ENCODE measurements at regions not wholly inside any gene's neighbourhood (a gene's known extent, or its start where the extent isn't known, plus 50 kb on each side); places are given as distances from the start of the nearest gene placed in this dataset.

DNA sequence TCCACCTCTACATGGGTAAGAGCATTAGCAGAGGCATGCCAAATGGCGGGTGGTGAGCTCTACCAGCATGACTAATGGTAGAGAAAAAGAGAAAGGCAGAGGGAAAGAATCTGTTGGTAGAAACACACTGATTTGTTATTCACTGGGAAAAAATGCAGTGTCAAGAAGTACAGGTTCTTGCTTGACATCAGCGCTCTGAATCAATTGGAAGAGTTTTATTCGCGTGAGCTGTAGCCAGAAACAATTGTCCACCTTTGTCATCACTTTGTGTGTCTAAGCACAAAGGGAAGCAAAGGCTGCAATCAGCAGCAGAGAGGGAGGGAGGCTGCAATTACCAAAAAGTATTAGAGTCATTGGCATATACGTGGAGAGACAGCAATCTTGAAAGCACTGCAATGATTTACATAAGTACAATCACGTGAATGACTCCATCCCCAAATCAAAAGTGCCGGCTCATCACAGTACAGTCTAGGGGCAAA is 67.7 kb upstream of the HS3ST1 start:
- Histone ChIP-seq H3K4me1 (peaks cover 0 to 18% (median 0%) of the 10 kb centered on the region in 9 donors), H3K27me3 (no peaks in the 10 kb centered on the region), H3K4me3 (no peak overlapping the region), H3K27ac (peak overlapping the region in 1 of 10 donors; percentile 18), H3K36me3 (no peaks in the 10 kb centered on the region), H3K9me3 (peaks cover 0 to 35% (median 10%) of the 10 kb centered on the region in 11 donors)
- ATAC-seq (no peak), DNase-seq (no peak)
- TF ChIP-seq, protein P1, sequence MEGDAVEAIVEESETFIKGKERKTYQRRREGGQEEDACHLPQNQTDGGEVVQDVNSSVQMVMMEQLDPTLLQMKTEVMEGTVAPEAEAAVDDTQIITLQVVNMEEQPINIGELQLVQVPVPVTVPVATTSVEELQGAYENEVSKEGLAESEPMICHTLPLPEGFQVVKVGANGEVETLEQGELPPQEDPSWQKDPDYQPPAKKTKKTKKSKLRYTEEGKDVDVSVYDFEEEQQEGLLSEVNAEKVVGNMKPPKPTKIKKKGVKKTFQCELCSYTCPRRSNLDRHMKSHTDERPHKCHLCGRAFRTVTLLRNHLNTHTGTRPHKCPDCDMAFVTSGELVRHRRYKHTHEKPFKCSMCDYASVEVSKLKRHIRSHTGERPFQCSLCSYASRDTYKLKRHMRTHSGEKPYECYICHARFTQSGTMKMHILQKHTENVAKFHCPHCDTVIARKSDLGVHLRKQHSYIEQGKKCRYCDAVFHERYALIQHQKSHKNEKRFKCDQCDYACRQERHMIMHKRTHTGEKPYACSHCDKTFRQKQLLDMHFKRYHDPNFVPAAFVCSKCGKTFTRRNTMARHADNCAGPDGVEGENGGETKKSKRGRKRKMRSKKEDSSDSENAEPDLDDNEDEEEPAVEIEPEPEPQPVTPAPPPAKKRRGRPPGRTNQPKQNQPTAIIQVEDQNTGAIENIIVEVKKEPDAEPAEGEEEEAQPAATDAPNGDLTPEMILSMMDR (IDR thresholded peaks at IDR 0.05), result no peak
- WGBS, 2 donors, result 79 to 89% methylated on average over 7 of the region's 7 CpGs
- intact Hi-C loops (cut with DNase I), result no loop called here

DNA sequence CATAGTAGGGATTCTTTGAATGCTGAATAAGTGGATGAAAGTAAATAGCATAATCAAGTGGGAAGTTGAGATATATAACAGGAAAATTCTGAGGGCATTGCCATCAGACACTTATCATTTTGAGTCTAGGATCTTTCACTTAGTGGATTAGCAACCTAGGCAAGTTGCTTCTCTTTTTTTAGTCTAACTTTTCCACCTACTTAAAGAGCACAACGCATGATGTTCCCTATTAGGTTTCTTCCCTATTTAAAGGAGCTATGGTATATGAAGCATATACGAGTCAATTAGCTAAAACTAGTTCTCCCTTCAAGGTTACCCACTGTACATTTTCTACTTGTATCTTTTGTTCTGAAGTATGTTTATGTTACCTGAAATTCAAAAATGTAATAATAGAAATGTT is 67.1 kb upstream of the HS3ST1 start:
- H3K9me3 ChIP-seq, result peaks cover 0 to 35% (median 10%) of the 10 kb centered on the region in 11 donors
- H3K4me3 ChIP-seq, result no peak overlapping the region
- ATAC-seq (no peak), DNase-seq (no peak)
- peak overlapping the region in 1 of 10 donors; percentile 18 for H3K27ac ChIP-seq
- peaks cover 0 to 18% (median 0%) of the 10 kb centered on the region in 9 donors for H3K4me1 ChIP-seq
- TF ChIP-seq, protein P1 (IDR thresholded peaks at IDR 0.05), result no peak
- H3K27me3 ChIP-seq, result no peaks in the 10 kb centered on the region
- intact Hi-C loops (cut with DNase I), result no loop called here
- H3K36me3 ChIP-seq, result no peaks in the 10 kb centered on the region
- 88 to 91% methylated on average over 2 of the region's 2 CpGs for WGBS, 2 donors

DNA sequence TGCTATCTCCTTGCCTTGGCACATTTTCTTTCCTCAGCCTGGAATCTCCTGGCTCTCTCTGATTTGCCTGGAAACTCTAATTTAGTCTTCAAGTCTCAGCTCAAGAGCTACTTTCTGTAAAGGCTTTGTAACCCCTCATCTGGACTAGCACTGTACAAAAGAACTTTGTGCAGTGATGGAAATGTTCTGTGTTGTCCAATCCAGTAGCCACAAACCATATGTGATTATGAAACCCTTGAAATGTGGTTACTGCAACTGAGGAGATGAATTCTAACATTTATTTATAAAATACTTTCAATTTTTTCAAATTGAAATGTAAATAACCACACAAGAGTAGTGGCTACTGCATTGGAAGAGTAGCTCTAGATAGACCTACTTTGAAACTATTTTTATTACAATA is 66.6 kb upstream of the HS3ST1 start:
- Histone ChIP-seq H3K4me3 (no peak overlapping the region), H3K27ac (no peak overlapping the region), H3K9me3 (peaks cover 0 to 35% (median 10%) of the 10 kb centered on the region in 11 donors), H3K27me3 (no peaks in the 10 kb centered on the region), H3K36me3 (no peaks in the 10 kb centered on the region), H3K4me1 (peaks cover 0 to 18% (median 0%) of the 10 kb centered on the region in 9 donors)
- intact Hi-C loops (cut with DNase I), result no loop called here
- ATAC-seq (no peak), DNase-seq (no peak)
- TF ChIP-seq, protein P1 (IDR thresholded peaks at IDR 0.05), result no peak

DNA sequence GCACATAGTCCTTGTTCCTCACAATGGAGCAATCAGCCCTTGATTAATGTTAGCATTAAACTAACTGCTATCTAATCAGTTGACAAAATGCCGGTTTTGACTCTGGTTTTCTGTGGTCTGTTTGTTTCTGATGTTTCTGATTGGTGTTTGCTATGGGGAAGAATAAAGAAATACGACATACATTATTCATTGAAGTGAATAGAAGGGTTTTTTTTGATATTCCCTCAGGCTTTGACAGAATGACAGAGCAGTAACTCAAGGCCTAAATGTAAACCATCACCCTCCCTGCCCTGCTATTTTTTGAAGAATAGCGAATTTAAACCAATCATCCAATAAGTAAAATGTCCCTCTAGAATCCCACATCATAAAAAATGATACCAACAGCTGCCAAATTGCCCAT is 65.5 kb upstream of the HS3ST1 start:
- ATAC-seq, result no peak
- intact Hi-C loops (cut with DNase I), result no loop called here

More for the DNA sequence above, 65.5 kb upstream of the HS3ST1 start:
- Histone ChIP-seq H3K36me3 (no peaks in the 10 kb centered on the region), H3K27ac (no peak overlapping the region), H3K27me3 (no peaks in the 10 kb centered on the region), H3K4me1 (peaks cover 0 to 26% (median 0%) of the 10 kb centered on the region in 9 donors), H3K4me3 (no peak overlapping the region), H3K9me3 (peaks cover 0 to 35% (median 10%) of the 10 kb centered on the region in 11 donors)
- no peak for DNase-seq
- 76 to 77% methylated on average over 3 of the region's 3 CpGs for WGBS, 2 donors
- TF ChIP-seq, protein P1 (IDR thresholded peaks at IDR 0.05), result no peak
